ENCODE measurements at regions not wholly inside any gene's neighbourhood (a gene's known extent, or its start where the extent isn't known, plus 50 kb on each side); places are given as distances from the start of the nearest gene placed in this dataset.
A peak's percentile ranks its signal among the peaks of the same experiment; 100 is the strongest.

DNA sequence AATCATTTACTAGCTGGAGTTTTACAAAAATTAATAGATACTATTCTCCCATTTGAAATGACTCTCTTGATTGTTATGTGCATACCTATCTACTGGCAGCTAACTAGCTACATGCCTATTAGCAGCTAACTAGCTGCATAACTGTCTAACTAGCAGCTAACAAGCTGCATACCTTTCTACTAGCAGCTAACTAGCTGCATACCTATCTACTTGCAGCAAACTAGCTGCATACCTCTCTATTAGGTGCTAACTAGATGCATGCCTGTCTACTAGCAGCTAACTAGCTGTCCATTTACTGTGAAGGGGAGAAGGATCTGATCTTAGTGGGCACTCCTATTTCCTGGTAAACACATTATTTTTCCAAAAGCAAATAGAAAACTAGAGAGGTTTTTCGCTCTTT, 439.4 kb upstream of the PFKP start:
- H3K27me3 ChIP-seq (ENCODE audit: insufficient read depth, poor library complexity, severe bottlenecking) = peaks cover 35% of the 10 kb centered on the region
- no peak for TF ChIP-seq CTCF (IDR thresholded peaks at IDR 0.05; ENCODE audit: poor library complexity, severe bottlenecking)
- H3K27ac ChIP-seq (ENCODE audit: poor library complexity, severe bottlenecking) = no peak overlapping the region
- H3K36me3 ChIP-seq (ENCODE audit: low read depth) = no peaks in the 10 kb centered on the region
- DNase-seq (ENCODE audit: low spot score) (no peak), ATAC-seq (ENCODE audit: low read depth) (no peak)
- no peaks in the 10 kb centered on the region for H3K4me1 ChIP-seq (ENCODE audit: insufficient read depth, poor library complexity, severe bottlenecking)
- H3K9me3 ChIP-seq (ENCODE audit: severe bottlenecking) = no peaks in the 10 kb centered on the region
- H3K4me3 ChIP-seq (ENCODE audit: severe bottlenecking) = no peak overlapping the region

- Histone ChIP-seq H3K4me3 (ENCODE audit: severe bottlenecking) (no peak overlapping the region), H3K36me3 (ENCODE audit: low read depth) (no peaks in the 10 kb centered on the region), H3K4me1 (ENCODE audit: insufficient read depth, poor library complexity, severe bottlenecking) (no peaks in the 10 kb centered on the region), H3K9me3 (ENCODE audit: severe bottlenecking) (no peaks in the 10 kb centered on the region), H3K27ac (ENCODE audit: poor library complexity, severe bottlenecking) (no peak overlapping the region), H3K27me3 (ENCODE audit: insufficient read depth, poor library complexity, severe bottlenecking) (peaks cover 9% of the 10 kb centered on the region)
- no peak for DNase-seq (ENCODE audit: low spot score)
- no peak for ATAC-seq (ENCODE audit: low read depth)
- no peak for TF ChIP-seq CTCF (IDR thresholded peaks at IDR 0.05; ENCODE audit: poor library complexity, severe bottlenecking)
Measured at GRCh38 chr10:2625094-2625493, 442.3 kb upstream of the PFKP start.

- Histone ChIP-seq H3K36me3 (ENCODE audit: low read depth) (no peaks in the 10 kb centered on the region), H3K27me3 (ENCODE audit: insufficient read depth, poor library complexity, severe bottlenecking) (peaks cover 8% of the 10 kb centered on the region), H3K9me3 (ENCODE audit: severe bottlenecking) (no peaks in the 10 kb centered on the region), H3K4me3 (ENCODE audit: severe bottlenecking) (no peak overlapping the region), H3K4me1 (ENCODE audit: insufficient read depth, poor library complexity, severe bottlenecking) (no peaks in the 10 kb centered on the region), H3K27ac (ENCODE audit: poor library complexity, severe bottlenecking) (no peak overlapping the region)
- ATAC-seq (ENCODE audit: low read depth) (no peak), DNase-seq (ENCODE audit: low spot score) (no peak)
- TF ChIP-seq CTCF (IDR thresholded peaks at IDR 0.05; ENCODE audit: poor library complexity, severe bottlenecking) = no peak
Measured at GRCh38 chr10:2623675-2624274, 443.6 kb upstream of the PFKP start.

DNA sequence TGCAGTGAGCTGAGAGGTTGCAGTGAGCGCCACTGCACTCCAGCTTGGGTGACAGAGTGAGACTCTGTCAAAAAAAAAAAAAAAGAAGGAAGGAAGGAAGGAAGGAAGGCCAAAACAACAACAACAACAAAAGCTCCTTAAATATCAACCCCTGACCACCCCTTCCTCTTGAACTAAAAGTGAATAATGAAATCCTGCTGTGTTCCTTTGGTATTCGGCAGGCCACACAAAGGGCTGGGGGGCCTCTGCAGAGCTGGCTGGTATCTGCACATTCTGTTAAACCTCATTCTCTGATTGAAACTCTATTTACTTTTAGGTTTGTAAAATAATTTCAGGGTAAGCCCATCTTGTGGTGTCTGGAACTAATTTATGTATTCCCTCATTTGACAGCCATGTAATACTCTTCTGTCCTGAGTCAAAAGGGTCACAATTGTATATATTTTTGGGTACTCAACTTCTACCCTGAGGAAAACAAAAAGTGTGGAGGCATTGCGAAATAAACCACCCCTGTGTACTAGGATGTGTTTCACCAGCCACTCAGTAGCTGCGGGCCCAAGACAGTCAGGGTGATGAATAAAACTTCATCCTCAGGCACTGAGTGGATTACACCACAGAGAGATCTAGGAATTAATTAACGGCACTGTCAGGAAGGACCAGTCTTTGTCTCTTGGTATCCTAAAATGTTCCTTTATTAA, 446.4 kb upstream of the PFKP start:
- no peaks in the 10 kb centered on the region for H3K4me1 ChIP-seq (ENCODE audit: insufficient read depth, poor library complexity, severe bottlenecking)
- H3K27me3 ChIP-seq (ENCODE audit: insufficient read depth, poor library complexity, severe bottlenecking) = peaks cover 7% of the 10 kb centered on the region
- H3K4me3 ChIP-seq (ENCODE audit: severe bottlenecking) = no peak overlapping the region
- TF ChIP-seq CTCF (IDR thresholded peaks at IDR 0.05; ENCODE audit: poor library complexity, severe bottlenecking) = no peak
- no peak for DNase-seq (ENCODE audit: low spot score)
- no peak overlapping the region for H3K27ac ChIP-seq (ENCODE audit: poor library complexity, severe bottlenecking)
- no peaks in the 10 kb centered on the region for H3K9me3 ChIP-seq (ENCODE audit: severe bottlenecking)
- H3K36me3 ChIP-seq (ENCODE audit: low read depth) = no peaks in the 10 kb centered on the region
- ATAC-seq (ENCODE audit: low read depth) = no peak

DNA sequence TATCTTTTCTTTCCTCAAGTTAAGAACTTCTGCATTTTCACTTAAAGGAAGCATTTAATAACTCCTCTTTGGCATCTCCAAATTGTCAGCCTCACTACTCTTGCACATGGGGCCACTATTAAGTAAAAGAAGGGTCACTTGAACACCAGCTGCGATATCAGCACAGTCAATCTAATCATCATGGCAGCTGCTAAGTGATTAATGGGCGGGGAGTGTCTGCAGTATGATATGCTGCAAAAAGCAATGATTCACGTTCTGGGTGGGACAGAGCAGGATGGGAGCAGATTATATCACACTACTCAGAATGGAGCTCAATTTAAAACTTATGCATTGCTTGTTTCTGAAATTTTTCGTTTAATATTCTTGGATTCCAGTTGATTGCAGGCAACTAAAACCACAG, 447.4 kb upstream of the PFKP start:
- DNase-seq (ENCODE audit: low spot score) = no peak
- no peaks in the 10 kb centered on the region for H3K9me3 ChIP-seq (ENCODE audit: severe bottlenecking)
- H3K27ac ChIP-seq (ENCODE audit: poor library complexity, severe bottlenecking) = no peak overlapping the region

More for the DNA sequence above, 447.4 kb upstream of the PFKP start:
- H3K27me3 ChIP-seq (ENCODE audit: insufficient read depth, poor library complexity, severe bottlenecking) = peaks cover 4% of the 10 kb centered on the region
- ATAC-seq (ENCODE audit: low read depth) = peak; percentile 38; the same call in 1 of the 3 replicates
- no peaks in the 10 kb centered on the region for H3K36me3 ChIP-seq (ENCODE audit: low read depth)
- no peak overlapping the region for H3K4me3 ChIP-seq (ENCODE audit: severe bottlenecking)
- H3K4me1 ChIP-seq (ENCODE audit: insufficient read depth, poor library complexity, severe bottlenecking) = no peaks in the 10 kb centered on the region
- TF ChIP-seq CTCF (IDR thresholded peaks at IDR 0.05; ENCODE audit: poor library complexity, severe bottlenecking) = no peak

Data from RWPE2 (cell line).